Neural progenitor cell (in vitro differentiated cells): ENCODE measurements at regions not wholly inside any gene's neighbourhood (a gene's known extent, or its start where the extent isn't known, plus 50 kb on each side); places are given as distances from the start of the nearest gene placed in this dataset.

Experiments
- DNase-seq: peaks from one replicate; pipeline ENCODE4 v3.0.0-alpha.2; 2016; ENCODE audit warnings: low spot score
- H2AFZ ChIP-seq: fragments of 200-600 bp; sonication (generic); replicated peaks from 2 replicates; pipeline ENCODE4 v1.6.1; 2016; ENCODE audit warnings: antibody characterized with exemption
- H3F3A ChIP-seq: fragments of 200-600 bp; sonication (generic); 2 replicates; pipeline ENCODE4 v1.6.1; 2016; ENCODE audit warnings: antibody characterized with exemption, low read depth
- H3K27ac ChIP-seq: fragments of 200-600 bp; sonication (generic); 2 replicates; pipeline ENCODE4 v1.5.1; 2016; ENCODE audit warnings: mild to moderate bottlenecking
- H3K27me3 ChIP-seq: fragments of 200-600 bp; sonication (generic); 2 replicates; pipeline ENCODE4 v1.6.1; 2016; ENCODE audit warnings: mild to moderate bottlenecking, moderate library complexity
- H3K36me3 ChIP-seq: fragments of 200-600 bp; sonication (generic); 2 replicates; pipeline ENCODE4 v1.5.1; 2016
- H3K4me1 ChIP-seq: fragments of 200-600 bp; sonication (generic); 2 replicates; pipeline ENCODE4 v1.6.1; 2016; ENCODE audit warnings: mixed run types
- H3K4me2 ChIP-seq: fragments of 200-600 bp; sonication (generic); 2 replicates; pipeline ENCODE4 v1.6.1; 2016
- H3K4me3 ChIP-seq: fragments of 200-600 bp; sonication (generic); 2 replicates; pipeline ENCODE4 v1.5.1; 2016
- H3K79me2 ChIP-seq: fragments of 200-600 bp; sonication (generic); 2 replicates; pipeline ENCODE4 v1.6.1; 2016; ENCODE audit warnings: low read depth
- H3K9ac ChIP-seq: fragments of 200-600 bp; sonication (generic); 2 replicates; pipeline ENCODE4 v1.6.1; 2016
- H3K9me3 ChIP-seq: fragments of 200-600 bp; sonication (generic); 2 replicates; pipeline ENCODE4 v1.5.1; 2016; ENCODE audit warnings: low read depth
- H4K20me1 ChIP-seq: fragments of 200-600 bp; sonication (generic); 2 replicates; pipeline ENCODE4 v1.6.1; 2016; ENCODE audit warnings: low read depth
- H3K27ac Mint-ChIP-seq: 3 replicates; pipeline ENCODE4 v1.8.0; 2021; ENCODE audit warnings: mixed read lengths
- H3K27me3 Mint-ChIP-seq: 2 replicates; pipeline ENCODE4 v1.8.0; 2022; ENCODE audit warnings: low read depth, mild to moderate bottlenecking, inconsistent platforms, moderate library complexity, mixed read lengths; ENCODE audit not compliant: insufficient read depth
- H3K36me3 Mint-ChIP-seq: 3 replicates; pipeline ENCODE4 v1.8.0; 2021; ENCODE audit warnings: mixed read lengths
- H3K4me1 Mint-ChIP-seq: 3 replicates; pipeline ENCODE4 v1.8.0; 2021; ENCODE audit warnings: mixed read lengths
- H3K4me3 Mint-ChIP-seq: 3 replicates; pipeline ENCODE4 v1.8.0; 2021; ENCODE audit warnings: mild to moderate bottlenecking, moderate library complexity, mixed read lengths
- H3K9me3 Mint-ChIP-seq: 3 replicates; pipeline ENCODE4 v1.8.0; 2020; ENCODE audit warnings: mixed read lengths
- CTCF ChIP-seq: fragments of 200-600 bp; sonication (generic); IDR thresholded peaks from 2 replicates; pipeline ENCODE4 v1.5.1; 2017; ENCODE audit warnings: antibody characterized with exemption, mild to moderate bottlenecking
- EZH2 ChIP-seq: fragments of 200-600 bp; sonication (generic); IDR thresholded peaks from 2 replicates; pipeline ENCODE4 v1.6.1; 2017; ENCODE audit warnings: antibody characterized with exemption, mild to moderate bottlenecking, moderate library complexity
- EZH2phosphoT487 ChIP-seq: fragments of 200-600 bp; sonication (generic); IDR thresholded peaks from 2 replicates; pipeline ENCODE4 v1.6.1; 2017; ENCODE audit warnings: antibody characterized with exemption

GRCh38 chr22:48939441-48940265, 888.0 kb downstream of the BRD1 start:
- Histone ChIP-seq H3K4me3 (no peak overlapping the region), H3K36me3 (no peaks in the 10 kb centered on the region), H3F3A (no peaks in the 10 kb centered on the region), H4K20me1 (no peaks in the 10 kb centered on the region), H3K4me2 (no peak overlapping the region), H3K4me1 (no peaks in the 10 kb centered on the region), H3K9ac (no peak overlapping the region), H2AFZ (no peak overlapping the region), H3K79me2 (no peaks in the 10 kb centered on the region), H3K27me3 (no peaks in the 10 kb centered on the region), H3K9me3 (no peaks in the 10 kb centered on the region), H3K27ac (no peak overlapping the region)
- Mint-ChIP-seq H3K36me3 (no peaks in the 10 kb centered on the region), H3K27ac (peak overlapping the region; percentile 65), H3K4me3 (no peak overlapping the region), H3K9me3 (peaks cover 15% of the 10 kb centered on the region), H3K4me1 (no peaks in the 10 kb centered on the region), H3K27me3 (no peaks in the 10 kb centered on the region)
- TF ChIP-seq EZH2 (no peak), EZH2phosphoT487 (no peak), CTCF (no peak)
- DNase-seq: no peak

GRCh38 chr22:48938741-48939140, 888.9 kb downstream of the BRD1 start:
- H3K36me3 Mint-ChIP-seq: no peaks in the 10 kb centered on the region
- no peaks in the 10 kb centered on the region for H3K4me1 Mint-ChIP-seq
- Histone ChIP-seq H3K4me1 (no peaks in the 10 kb centered on the region), H4K20me1 (no peaks in the 10 kb centered on the region), H3K27ac (no peak overlapping the region), H3K4me3 (no peak overlapping the region), H3K36me3 (no peaks in the 10 kb centered on the region), H3K4me2 (no peak overlapping the region), H3F3A (no peaks in the 10 kb centered on the region), H3K9me3 (no peaks in the 10 kb centered on the region), H3K27me3 (no peaks in the 10 kb centered on the region), H3K79me2 (no peaks in the 10 kb centered on the region), H2AFZ (no peak overlapping the region), H3K9ac (no peak overlapping the region)
- no peak overlapping the region for H3K27ac Mint-ChIP-seq
- H3K4me3 Mint-ChIP-seq: no peak overlapping the region
- H3K27me3 Mint-ChIP-seq: no peaks in the 10 kb centered on the region
- no peak for TF ChIP-seq EZH2phosphoT487
- TF ChIP-seq EZH2: no peak
- no peak for TF ChIP-seq CTCF
- no peak for DNase-seq
- peaks cover 19% of the 10 kb centered on the region for H3K9me3 Mint-ChIP-seq

GRCh38 chr22:48937032-48937639, 890.5 kb downstream of the BRD1 start:
- Histone ChIP-seq H3K9ac (no peak overlapping the region), H4K20me1 (no peaks in the 10 kb centered on the region), H2AFZ (no peak overlapping the region), H3F3A (no peaks in the 10 kb centered on the region), H3K4me1 (no peaks in the 10 kb centered on the region), H3K79me2 (no peaks in the 10 kb centered on the region), H3K9me3 (no peaks in the 10 kb centered on the region), H3K27ac (no peak overlapping the region), H3K4me3 (no peak overlapping the region), H3K27me3 (no peaks in the 10 kb centered on the region), H3K4me2 (no peak overlapping the region), H3K36me3 (no peaks in the 10 kb centered on the region)
- H3K36me3 Mint-ChIP-seq: no peaks in the 10 kb centered on the region
- H3K4me3 Mint-ChIP-seq: no peak overlapping the region
- no peak for DNase-seq
- H3K9me3 Mint-ChIP-seq: peaks cover 20% of the 10 kb centered on the region
- peaks cover 3% of the 10 kb centered on the region for H3K27me3 Mint-ChIP-seq
- H3K27ac Mint-ChIP-seq: no peak overlapping the region
- TF ChIP-seq EZH2phosphoT487: no peak
- no peak for TF ChIP-seq EZH2
- no peak for TF ChIP-seq CTCF
- H3K4me1 Mint-ChIP-seq: no peaks in the 10 kb centered on the region
